Cardiac fibroblast (primary cell): ENCODE measurements at regions not wholly inside any gene's neighbourhood (a gene's known extent, or its start where the extent isn't known, plus 50 kb on each side); places are given as distances from the start of the nearest gene placed in this dataset.

Experiments used
- DNase-seq, 2 donors: peaks; one replicate each; pipeline versions ENCODE4 v3.0.0 to v3.0.0-alpha.2; 2010; ENCODE audit warnings: low read depth in 2 of 2
- H3K4me3 ChIP-seq, 2 donors: replicated peaks in 1 of 2; 1 replicate in 1 of 2; 2 replicates in 1 of 2; pipeline ENCODE4 v1.5.1; 2011; ENCODE audit warnings: low read depth in 2 of 2, low read length in 2 of 2, mild to moderate bottlenecking in 2 of 2, moderate library complexity in 1 of 2
- TF ChIP-seq, protein P1 (sequence below): IDR thresholded peaks from one replicate; pipeline ENCODE4 v1.5.1; 2011; ENCODE audit warnings: low read depth, mild to moderate bottlenecking, low read length, inconsistent platforms

DNA sequence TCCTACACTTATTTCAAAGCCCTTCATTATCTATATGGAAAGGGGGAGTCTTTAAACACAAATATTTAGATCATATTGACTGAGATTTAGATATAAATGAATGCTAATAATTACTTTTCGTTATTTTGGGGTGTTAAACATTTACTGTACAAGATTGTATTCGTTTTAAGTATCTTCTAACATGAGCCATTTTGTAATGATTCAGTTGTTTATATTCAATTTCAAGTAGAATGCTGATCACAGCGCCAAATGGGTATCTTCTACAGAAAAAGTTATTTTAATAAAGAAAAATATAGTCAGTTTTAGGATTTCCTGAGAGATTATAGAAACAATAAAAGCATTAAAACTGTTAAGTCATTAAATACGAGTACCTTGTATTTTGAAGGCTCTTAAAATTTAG, 104.5 kb upstream of the HNRNPU start:
- peak overlapping the region in 1 of 2 donors; percentile 66 for H3K4me3 ChIP-seq
- TF ChIP-seq, protein P1, sequence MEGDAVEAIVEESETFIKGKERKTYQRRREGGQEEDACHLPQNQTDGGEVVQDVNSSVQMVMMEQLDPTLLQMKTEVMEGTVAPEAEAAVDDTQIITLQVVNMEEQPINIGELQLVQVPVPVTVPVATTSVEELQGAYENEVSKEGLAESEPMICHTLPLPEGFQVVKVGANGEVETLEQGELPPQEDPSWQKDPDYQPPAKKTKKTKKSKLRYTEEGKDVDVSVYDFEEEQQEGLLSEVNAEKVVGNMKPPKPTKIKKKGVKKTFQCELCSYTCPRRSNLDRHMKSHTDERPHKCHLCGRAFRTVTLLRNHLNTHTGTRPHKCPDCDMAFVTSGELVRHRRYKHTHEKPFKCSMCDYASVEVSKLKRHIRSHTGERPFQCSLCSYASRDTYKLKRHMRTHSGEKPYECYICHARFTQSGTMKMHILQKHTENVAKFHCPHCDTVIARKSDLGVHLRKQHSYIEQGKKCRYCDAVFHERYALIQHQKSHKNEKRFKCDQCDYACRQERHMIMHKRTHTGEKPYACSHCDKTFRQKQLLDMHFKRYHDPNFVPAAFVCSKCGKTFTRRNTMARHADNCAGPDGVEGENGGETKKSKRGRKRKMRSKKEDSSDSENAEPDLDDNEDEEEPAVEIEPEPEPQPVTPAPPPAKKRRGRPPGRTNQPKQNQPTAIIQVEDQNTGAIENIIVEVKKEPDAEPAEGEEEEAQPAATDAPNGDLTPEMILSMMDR, result no peak
- peak in 1 of 2 donors; percentile 24 for DNase-seq

DNA sequence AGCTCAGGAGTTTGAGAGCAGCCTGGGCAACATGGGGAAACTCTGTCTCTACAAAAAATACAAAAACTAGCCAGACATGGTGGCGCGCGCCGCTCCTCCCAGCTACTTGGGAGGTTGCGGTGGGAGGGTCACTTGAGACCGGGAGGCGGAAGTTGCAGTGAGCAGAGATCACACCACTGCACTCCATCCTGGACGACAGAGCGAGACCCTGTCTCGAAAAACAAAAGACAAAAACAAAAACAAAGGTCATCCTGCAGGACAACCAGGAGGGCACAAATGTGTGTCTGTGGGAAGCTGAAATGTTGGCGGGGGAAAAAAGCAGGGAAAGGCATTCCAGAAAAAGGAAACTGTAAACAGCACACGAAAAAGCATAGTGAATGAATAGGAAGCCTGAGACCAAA, 104.1 kb upstream of the HNRNPU start:
- DNase-seq, result peak; percentile 14 to 31
- H3K4me3 ChIP-seq, result no peak overlapping the region
- TF ChIP-seq, protein P1, result no peak

- TF ChIP-seq, protein P1, result no peak
- H3K4me3 ChIP-seq, result no peak overlapping the region
These were observed 102.8 kb upstream of the HNRNPU start for GRCh38 chr1:244967159-244967558.

GRCh38 chr1:244965185-244966030, 101.1 kb upstream of the HNRNPU start:
- DNase-seq, result peak in 1 of 2 donors; percentile 5
- no peak overlapping the region for H3K4me3 ChIP-seq
- TF ChIP-seq, protein P1, result no peak

More at GRCh38 chr1:244967159-244967558, 102.8 kb upstream of the HNRNPU start:
- no peak for DNase-seq

DNA sequence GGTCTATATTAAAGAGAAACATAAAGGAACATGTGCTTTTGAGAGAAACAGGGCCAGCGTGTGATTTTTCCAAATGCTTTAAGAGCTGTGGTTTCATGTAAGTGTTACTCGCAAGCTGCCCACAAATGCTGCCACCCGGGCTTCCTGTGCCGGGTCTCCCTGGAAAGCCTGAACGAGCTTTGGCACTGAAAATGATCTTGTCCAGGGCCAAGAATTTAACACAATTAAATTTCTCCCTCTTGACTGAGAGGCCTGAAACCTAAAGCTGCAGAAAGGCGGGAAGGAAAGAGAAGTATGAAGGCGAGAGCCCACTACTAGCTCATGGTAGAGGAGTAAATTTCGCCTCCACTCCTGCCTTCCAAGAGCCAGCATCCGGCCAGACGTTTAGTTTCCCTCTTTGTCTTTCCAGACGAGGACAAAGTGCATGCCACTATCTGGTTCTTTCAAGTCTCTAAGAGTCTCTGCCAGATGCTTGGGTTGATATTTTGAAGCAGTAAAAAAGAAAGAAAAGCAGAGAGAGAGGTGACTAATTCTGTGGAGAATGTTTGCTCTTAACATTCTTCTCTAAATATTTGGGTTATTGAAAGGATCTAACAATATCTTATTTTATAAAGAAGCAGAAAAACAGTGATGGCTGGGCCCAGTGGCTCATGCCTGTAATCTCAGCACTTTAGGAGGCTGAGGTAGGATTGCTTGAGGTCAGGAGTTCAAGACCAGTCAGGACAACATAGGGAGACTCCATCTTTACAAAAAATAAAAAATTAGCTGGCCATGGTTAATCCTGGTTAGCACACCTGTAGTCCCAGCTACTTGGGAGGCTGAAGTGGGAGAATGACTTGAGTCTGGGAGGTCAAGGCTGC, 100.0 kb upstream of the HNRNPU start:
- DNase-seq, result peak; percentile 75 to 80
- TF ChIP-seq, protein P1, result no peak

GRCh38 chr1:244963231-244963826, 99.0 kb upstream of the HNRNPU start:
- peak; percentile 10 to 28 for DNase-seq
- H3K4me3 ChIP-seq, result no peak overlapping the region
- TF ChIP-seq, protein P1, result no peak

More for the DNA sequence above, 100.0 kb upstream of the HNRNPU start:
- H3K4me3 ChIP-seq, result peak overlapping the region in 1 of 2 donors; percentile 4
